Keratinocyte (primary cell): ENCODE measurements at regions not wholly inside any gene's neighbourhood (a gene's known extent, or its start where the extent isn't known, plus 50 kb on each side); places are given as distances from the start of the nearest gene placed in this dataset.

Source experiments
- DNase-seq: peaks from one replicate; pipeline ENCODE4 v3.0.0-alpha.2; 2011; ENCODE audit warnings: low read depth, missing footprints, low spot score
- FAIRE-seq: peaks from 2 replicates; lab custom pipeline; 2011; peaks lifted over from hg19 to GRCh38; lab: Jason Lieb, UNC
- H2AFZ ChIP-seq: 2 replicates; pipeline ENCODE4 v1.6.0; 2012; ENCODE audit warnings: low read length, control low read depth, inconsistent platforms; ENCODE audit not compliant: control insufficient read depth
- H3K27ac ChIP-seq: 2 replicates; pipeline ENCODE4 v1.5.1; 2011; ENCODE audit warnings: low read length; ENCODE audit not compliant: control insufficient read depth, insufficient read depth
- H3K27me3 ChIP-seq: 3 replicates; pipeline ENCODE4 v1.6.0; 2011; ENCODE audit warnings: low read length; ENCODE audit not compliant: control insufficient read depth, insufficient read depth; ENCODE audit errors: extremely low read depth
- H3K36me3 ChIP-seq, 2 experiments: 2 replicates in 1 of 2; 3 replicates in 1 of 2; pipeline ENCODE4 v1.5.1; 2011; ENCODE audit warnings: low read length in 2 of 2, mild to moderate bottlenecking in 1 of 2; ENCODE audit not compliant: control insufficient read depth in 2 of 2, insufficient read depth in 2 of 2; ENCODE audit errors: extremely low read depth in 1 of 2
- H3K4me1 ChIP-seq: 3 replicates; pipeline ENCODE4 v1.5.1; 2011; ENCODE audit warnings: low read length; ENCODE audit not compliant: control insufficient read depth, insufficient read depth; ENCODE audit errors: extremely low read depth
- H3K4me2 ChIP-seq: 3 replicates; pipeline ENCODE4 v1.6.0; 2011; ENCODE audit warnings: low read depth, low read length; ENCODE audit not compliant: control insufficient read depth, insufficient read depth; ENCODE audit errors: extremely low read depth
- H3K4me3 ChIP-seq, 3 experiments: fragments of 200-600 bp in 1 of 3; sonication (generic) in 1 of 3; 2 replicates in 2 of 3; 3 replicates in 1 of 3; pipeline ENCODE4 v1.5.1; 2011 to 2016; ENCODE audit warnings: low read length in 3 of 3, mild to moderate bottlenecking in 3 of 3, control low read depth in 2 of 3, inconsistent platforms in 1 of 3, low read depth in 1 of 3, mixed read lengths in 1 of 3, mixed run types in 1 of 3, moderate library complexity in 1 of 3; ENCODE audit not compliant: control insufficient read depth in 2 of 3, insufficient read depth in 2 of 3; ENCODE audit errors: extremely low read depth in 1 of 3
- H3K79me2 ChIP-seq: 2 replicates; pipeline ENCODE4 v1.6.0; 2012; ENCODE audit warnings: low read length; ENCODE audit not compliant: control insufficient read depth, insufficient read depth
- H3K9ac ChIP-seq: 3 replicates; pipeline ENCODE4 v1.6.0; 2011; ENCODE audit warnings: low read length; ENCODE audit not compliant: control insufficient read depth, insufficient read depth; ENCODE audit errors: extremely low read depth
- H3K9me1 ChIP-seq: 3 replicates; pipeline ENCODE4 v1.6.0; 2011; ENCODE audit warnings: low read length; ENCODE audit not compliant: control insufficient read depth, insufficient read depth; ENCODE audit errors: extremely low read depth
- H3K9me3 ChIP-seq: 2 replicates; pipeline ENCODE4 v1.5.1; 2012; ENCODE audit warnings: low read depth, low read length; ENCODE audit not compliant: control insufficient read depth
- H4K20me1 ChIP-seq: 3 replicates; pipeline ENCODE4 v1.6.0; 2011; ENCODE audit warnings: low read length; ENCODE audit not compliant: control insufficient read depth, insufficient read depth; ENCODE audit errors: extremely low read depth
- CTCF ChIP-seq, 3 experiments: IDR thresholded peaks in 1 of 3; conservative IDR thresholded peaks in 1 of 3; optimal IDR thresholded peaks in 1 of 3; 2 replicates in 2 of 3; 3 replicates in 1 of 3; pipeline versions ENCODE3 to v1.5.1; 2011; ENCODE audit warnings: low read length in 3 of 3, mild to moderate bottlenecking in 3 of 3, moderate library complexity in 2 of 3, control low read depth in 1 of 3, inconsistent platforms in 1 of 3; ENCODE audit not compliant: insufficient read depth in 2 of 3; ENCODE audit errors: extremely low read depth in 1 of 3
- EZH2 ChIP-seq: IDR thresholded peaks from one replicate; pipeline ENCODE4 v1.6.1; 2012; ENCODE audit warnings: inconsistent platforms, mild to moderate bottlenecking, low read length, moderate library complexity
- dilution Hi-C: fragments of 300-500 bp; cut with MboI; formaldehyde crosslinking; loops from one replicate; pipeline ENCODE4 v1.7.0; 2020; ENCODE audit warnings: low sequenced_read_pairs; ENCODE audit not compliant: extremely low pct_ligation_motif_present

GRCh38 chr17:36862116-36862920 lies 75.0 kb upstream of the LHX1 start:
- Histone ChIP-seq H3K27me3 (no peaks in the 10 kb centered on the region), H2AFZ (no peak overlapping the region), H3K79me2 (no peaks in the 10 kb centered on the region), H3K4me3 (no peak overlapping the region), H3K4me1 (peaks cover 25% of the 10 kb centered on the region), H3K9ac (no peak overlapping the region), H3K27ac (no peak overlapping the region), H3K4me2 (peak overlapping the region; percentile 4), H3K9me1 (no peaks in the 10 kb centered on the region), H3K36me3 (no peaks in the 10 kb centered on the region), H4K20me1 (no peaks in the 10 kb centered on the region), H3K9me3 (no peaks in the 10 kb centered on the region)
- dilution Hi-C loops, result no loop called here
- FAIRE-seq (no peak), DNase-seq (no peak)
- TF ChIP-seq CTCF (optimal IDR thresholded peaks at IDR 0.05 in 1 of 3, IDR thresholded peaks at IDR 0.05 in 1 of 3, conservative IDR thresholded peaks at IDR 0.05 in 1 of 3; ENCODE audit: extremely low read depth in 1 of 3, insufficient read depth in 2 of 3, low read length in 3 of 3), result no peak
- TF ChIP-seq EZH2, result no peak

- peaks cover 17% of the 10 kb centered on the region for H3K4me1 ChIP-seq
- dilution Hi-C loops, result no loop called here
Observed at GRCh38 chr17:36863131-36863530, 74.1 kb upstream of the LHX1 start.

More at GRCh38 chr17:36863131-36863530, 74.1 kb upstream of the LHX1 start:
- DNase-seq, result no peak
- TF ChIP-seq EZH2, result no peak
- no peak for TF ChIP-seq CTCF (optimal IDR thresholded peaks at IDR 0.05 in 1 of 3, IDR thresholded peaks at IDR 0.05 in 1 of 3, conservative IDR thresholded peaks at IDR 0.05 in 1 of 3; ENCODE audit: extremely low read depth in 1 of 3, insufficient read depth in 2 of 3, low read length in 3 of 3)
- no peaks in the 10 kb centered on the region for H3K27me3 ChIP-seq
- H3K9ac ChIP-seq, result no peak overlapping the region
- H3K36me3 ChIP-seq, result no peaks in the 10 kb centered on the region
- H4K20me1 ChIP-seq, result no peaks in the 10 kb centered on the region
- H2AFZ ChIP-seq, result no peak overlapping the region
- no peak overlapping the region for H3K27ac ChIP-seq
- H3K4me2 ChIP-seq, result no peak overlapping the region
- no peak overlapping the region for H3K4me3 ChIP-seq
- no peaks in the 10 kb centered on the region for H3K9me3 ChIP-seq
- H3K9me1 ChIP-seq, result no peaks in the 10 kb centered on the region
- no peak for FAIRE-seq
- no peaks in the 10 kb centered on the region for H3K79me2 ChIP-seq
